22Rv1 (cell line): ENCODE measurements at regions not wholly inside any gene's neighbourhood (a gene's known extent, or its start where the extent isn't known, plus 50 kb on each side); places are given as distances from the start of the nearest gene placed in this dataset.
"Not testable (repeated sequence)": the region's sequence is repeated elsewhere in the genome, so short reads cannot be mapped to it uniquely, and the experiment has no call there.

Experiments used
- ZFX ChIP-seq: fragments of 450-650 bp; IDR thresholded peaks from 2 replicates; pipeline ENCODE4 v1.6.1; 2017; ENCODE audit warnings: antibody characterized with exemption, borderline replicate concordance
- TF ChIP-seq, protein P1 (sequence below): fragments of 450-650 bp; IDR thresholded peaks from 2 replicates; pipeline ENCODE4 v1.5.1; 2017; ENCODE audit warnings: mild to moderate bottlenecking

DNA sequence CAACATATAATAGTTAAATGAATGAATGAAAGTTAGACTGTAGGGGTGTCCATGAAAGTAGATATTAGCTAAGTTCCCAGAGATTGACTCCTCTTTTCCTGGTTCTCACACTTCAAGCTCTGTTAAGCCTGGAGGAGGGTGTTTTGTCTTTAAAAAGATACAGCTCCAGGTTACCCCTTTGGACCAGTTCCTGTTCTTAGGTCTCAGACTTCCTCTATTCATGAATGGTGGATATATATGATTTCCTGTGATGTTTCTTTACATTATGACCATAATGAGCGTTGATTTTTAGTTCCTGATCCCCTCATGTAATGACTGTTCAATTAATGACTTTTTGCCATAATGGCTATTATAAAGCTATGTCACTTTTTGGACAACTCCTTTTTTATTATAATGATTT lies 115.9 kb downstream of the FAM72C start:
- TF ChIP-seq, protein P1, sequence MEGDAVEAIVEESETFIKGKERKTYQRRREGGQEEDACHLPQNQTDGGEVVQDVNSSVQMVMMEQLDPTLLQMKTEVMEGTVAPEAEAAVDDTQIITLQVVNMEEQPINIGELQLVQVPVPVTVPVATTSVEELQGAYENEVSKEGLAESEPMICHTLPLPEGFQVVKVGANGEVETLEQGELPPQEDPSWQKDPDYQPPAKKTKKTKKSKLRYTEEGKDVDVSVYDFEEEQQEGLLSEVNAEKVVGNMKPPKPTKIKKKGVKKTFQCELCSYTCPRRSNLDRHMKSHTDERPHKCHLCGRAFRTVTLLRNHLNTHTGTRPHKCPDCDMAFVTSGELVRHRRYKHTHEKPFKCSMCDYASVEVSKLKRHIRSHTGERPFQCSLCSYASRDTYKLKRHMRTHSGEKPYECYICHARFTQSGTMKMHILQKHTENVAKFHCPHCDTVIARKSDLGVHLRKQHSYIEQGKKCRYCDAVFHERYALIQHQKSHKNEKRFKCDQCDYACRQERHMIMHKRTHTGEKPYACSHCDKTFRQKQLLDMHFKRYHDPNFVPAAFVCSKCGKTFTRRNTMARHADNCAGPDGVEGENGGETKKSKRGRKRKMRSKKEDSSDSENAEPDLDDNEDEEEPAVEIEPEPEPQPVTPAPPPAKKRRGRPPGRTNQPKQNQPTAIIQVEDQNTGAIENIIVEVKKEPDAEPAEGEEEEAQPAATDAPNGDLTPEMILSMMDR: not testable (repeated sequence)
- TF ChIP-seq ZFX: not testable (repeated sequence)
